IMR-90 (cell line): ENCODE measurements at regions not wholly inside any gene's neighbourhood (a gene's known extent, or its start where the extent isn't known, plus 50 kb on each side); places are given as distances from the start of the nearest gene placed in this dataset.

Experiments
- ATAC-seq: fragments of 200-7000 bp; cut with Tn5 transposase; 2 replicates; pipeline ENCODE4 v1.9.1; 2020; ENCODE audit warnings: low read depth, mild to moderate bottlenecking, moderate library complexity
- BruUV-seq: library from RNA; stranded (reverse); fragments of 400-500 nt; replicated peaks from 2 replicates; lab custom pipeline; 2021; lab: Mats Ljungman, UMichigan
- CTCF ChIA-PET: fragments of 300-600 bp; formaldehyde crosslinking; extraction: SDS; loops from one replicate; lab custom pipeline; 2021; ENCODE audit warnings: antibody characterized with exemption; lab: Yijun Ruan, JAX
- POLR2A ChIA-PET: fragments of 300-600 bp; sonication (Branson Sonifier 250); formaldehyde crosslinking; loops from one replicate; lab custom pipeline; 2022; ENCODE audit warnings: antibody characterized with exemption; ENCODE audit not compliant: unreplicated experiment; lab: Charles Lee
- DNase-seq: peaks from one replicate; pipeline ENCODE4 v3.0.0; 2013
- H2AFZ ChIP-seq: replicated peaks from 2 replicates; pipeline ENCODE3; 2013; ENCODE audit warnings: low read length, mild to moderate bottlenecking; ENCODE audit not compliant: poor library complexity
- H2AK5ac ChIP-seq: 2 replicates; pipeline ENCODE4 v1.6.1; 2013; ENCODE audit warnings: low read depth, low read length, inconsistent platforms
- H2AK9ac ChIP-seq: replicated peaks from 2 replicates; pipeline ENCODE3; 2013; ENCODE audit warnings: mild to moderate bottlenecking, low read depth, low read length, moderate library complexity; ENCODE audit not compliant: poor library complexity
- H2BK120ac ChIP-seq: 2 replicates; pipeline ENCODE4 v1.6.1; 2013; ENCODE audit warnings: low read depth, low read length, inconsistent platforms
- H2BK15ac ChIP-seq: 3 replicates; pipeline ENCODE4 v1.6.1; 2013; ENCODE audit warnings: low read depth, low read length, inconsistent platforms
- H2BK20ac ChIP-seq: 2 replicates; pipeline ENCODE4 v1.6.1; 2013; ENCODE audit warnings: low read depth, mild to moderate bottlenecking, inconsistent platforms, low read length, moderate library complexity
- H2BK5ac ChIP-seq: 2 replicates; pipeline ENCODE4 v1.6.1; 2013; ENCODE audit warnings: mild to moderate bottlenecking, low read depth, low read length, inconsistent platforms; ENCODE audit not compliant: poor library complexity, severe bottlenecking
- H3K14ac ChIP-seq: replicated peaks from 2 replicates; pipeline ENCODE4 v1.6.1; 2013; ENCODE audit warnings: low read depth, low read length, inconsistent platforms
- H3K18ac ChIP-seq: 2 replicates; pipeline ENCODE4 v1.6.1; 2013; ENCODE audit warnings: low read depth, low read length, control low read depth
- H3K23ac ChIP-seq: 2 replicates; pipeline ENCODE4 v1.6.1; 2013; ENCODE audit warnings: low read depth, low read length, inconsistent platforms
- H3K27ac ChIP-seq: 2 replicates; pipeline ENCODE4 v1.5.1; 2013; ENCODE audit warnings: mild to moderate bottlenecking, control low read depth, low read length; ENCODE audit not compliant: insufficient read depth
- H3K27me3 ChIP-seq: 2 replicates; pipeline ENCODE4 v1.6.1; 2013; ENCODE audit warnings: low read length; ENCODE audit not compliant: control insufficient read depth, insufficient read depth
- H3K36me3 ChIP-seq: 2 replicates; pipeline ENCODE4 v1.6.1; 2013; ENCODE audit warnings: low read length, mixed read lengths; ENCODE audit not compliant: control insufficient read depth, insufficient read depth
- H3K4ac ChIP-seq: 2 replicates; pipeline ENCODE4 v1.6.1; 2013; ENCODE audit warnings: low read depth, low read length, inconsistent platforms
- H3K4me1 ChIP-seq: 2 replicates; pipeline ENCODE4 v1.6.1; 2013; ENCODE audit warnings: low read length, mixed read lengths; ENCODE audit not compliant: control insufficient read depth, insufficient read depth
- H3K4me2 ChIP-seq: 2 replicates; pipeline ENCODE4 v1.6.1; 2013; ENCODE audit warnings: low read depth, mild to moderate bottlenecking, control low read depth, low read length, moderate library complexity
- H3K4me3 ChIP-seq: 2 replicates; pipeline ENCODE4 v1.5.1; 2013; ENCODE audit warnings: low read depth, mild to moderate bottlenecking, control low read depth, low read length, moderate library complexity; ENCODE audit not compliant: insufficient read depth
- H3K56ac ChIP-seq: 2 replicates; pipeline ENCODE4 v1.6.1; 2013; ENCODE audit warnings: low read length, inconsistent platforms; ENCODE audit not compliant: insufficient read depth; ENCODE audit errors: extremely low read depth
- H3K79me1 ChIP-seq, 2 experiments: 2 replicates each; pipeline ENCODE4 v1.6.1; 2013; ENCODE audit warnings: low read length in 2 of 2, inconsistent platforms in 1 of 2, low read depth in 1 of 2
- H3K9ac ChIP-seq: 2 replicates; pipeline ENCODE4 v1.6.1; 2013; ENCODE audit warnings: low read depth, low read length, control low read depth
- H3K9me1 ChIP-seq: 2 replicates; pipeline ENCODE4 v1.6.1; 2013; ENCODE audit warnings: low read length, inconsistent platforms; ENCODE audit not compliant: insufficient read depth
- H3K9me3 ChIP-seq: 2 replicates; pipeline ENCODE4 v1.6.1; 2013; ENCODE audit warnings: low read length; ENCODE audit not compliant: control insufficient read depth, insufficient read depth
- H4K20me1 ChIP-seq: 2 replicates; pipeline ENCODE4 v1.6.1; 2013; ENCODE audit warnings: low read length, inconsistent platforms; ENCODE audit not compliant: insufficient read depth
- H4K5ac ChIP-seq: 2 replicates; pipeline ENCODE4 v1.6.1; 2013; ENCODE audit warnings: mild to moderate bottlenecking, low read depth, low read length, control low read depth
- H4K8ac ChIP-seq, 2 experiments: 2 replicates each; pipeline ENCODE4 v1.6.1; 2013; ENCODE audit warnings: low read depth in 2 of 2, low read length in 2 of 2, control low read depth in 1 of 2, inconsistent platforms in 1 of 2
- H4K91ac ChIP-seq: 2 replicates; pipeline ENCODE4 v1.6.1; 2013; ENCODE audit warnings: low read depth, low read length, inconsistent platforms; ENCODE audit not compliant: insufficient read depth
- BHLHE40 ChIP-seq: fragments of 150-350 bp; IDR thresholded peaks from 2 replicates; pipeline ENCODE4 v1.6.1; 2016; ENCODE audit warnings: mild to moderate bottlenecking, low read depth, low read length
- WGBS, 2 experiments: methylation state at CpG; one replicate each; pipeline versions ENCODE4 v1.1.5 to v1.1.7; 2013; ENCODE audit warnings: missing lambda C conversion rate in 2 of 2; ENCODE audit not compliant: insufficient read length in 1 of 2; ENCODE audit errors: extremely low coverage in 2 of 2; 5-methylcytosine and 5-hydroxymethylcytosine counted together
- dilution Hi-C: fragments of 300-500 bp; cut with HindIII; formaldehyde crosslinking; loops from one replicate; pipeline ENCODE4 v1.14.3; 2018; ENCODE audit warnings: low sequenced_read_pairs; ENCODE audit not compliant: unreplicated experiment
- in situ Hi-C: fragments of 300-500 bp; cut with MboI; formaldehyde crosslinking; loops from 3 replicates; pipeline ENCODE4 v1.14.3; 2019; ENCODE audit warnings: low sequenced_read_pairs, inconsistent platforms, mixed read lengths
- intact Hi-C: fragments of 100-400 bp; cut with micrococcal nuclease; formaldehyde crosslinking; loops from 2 replicates; pipeline ENCODE4 v1.10.0; 2022

GRCh38 chr2:59856391-59856790, 697.1 kb downstream of the BCL11A start:
- no TSS peak for BruUV-seq
- no peak overlapping the region for H2AFZ ChIP-seq
- TF ChIP-seq BHLHE40 = no peak
- H4K20me1 ChIP-seq = no peaks in the 10 kb centered on the region
- no peak overlapping the region for H2AK5ac ChIP-seq
- no peak overlapping the region for H3K4me2 ChIP-seq
- H3K79me1 ChIP-seq = no peaks in the 10 kb centered on the region
- H3K4me1 ChIP-seq = no peaks in the 10 kb centered on the region
- H3K9ac ChIP-seq = no peak overlapping the region
- H3K23ac ChIP-seq = no peak overlapping the region
- no peak overlapping the region for H3K4me3 ChIP-seq
- H2BK5ac ChIP-seq = no peak overlapping the region
- WGBS, 2 experiments = no CpG with 5 or more reads among the region's 3 CpGs
- peaks cover 11% of the 10 kb centered on the region for H3K9me3 ChIP-seq
- no peak overlapping the region for H2BK15ac ChIP-seq
- no peak overlapping the region for H2BK120ac ChIP-seq
- H3K56ac ChIP-seq = no peak overlapping the region
- H2AK9ac ChIP-seq = no peak overlapping the region
- H3K36me3 ChIP-seq = no peaks in the 10 kb centered on the region
- H4K5ac ChIP-seq = no peak overlapping the region
- ATAC-seq (no peak), DNase-seq (no peak)
- H3K9me1 ChIP-seq = no peaks in the 10 kb centered on the region
- H3K14ac ChIP-seq = no peak overlapping the region
- ChIA-PET POLR2A (no interaction called here), CTCF (no interaction called here)
- no peaks in the 10 kb centered on the region for H3K27me3 ChIP-seq
- intact Hi-C loops (no loop called here), in situ Hi-C loops (no loop called here), dilution Hi-C loops (no loop called here)
- H4K8ac ChIP-seq = no peak overlapping the region
- H3K18ac ChIP-seq = no peak overlapping the region
- no peak overlapping the region for H3K27ac ChIP-seq
- H2BK20ac ChIP-seq = no peak overlapping the region
- H3K4ac ChIP-seq = no peak overlapping the region
- H4K91ac ChIP-seq = no peak overlapping the region
